HG03108 (cell line): ENCODE measurements at regions not wholly inside any gene's neighbourhood (a gene's known extent, or its start where the extent isn't known, plus 50 kb on each side); places are given as distances from the start of the nearest gene placed in this dataset.
A peak's percentile ranks its signal among the peaks of the same experiment; 100 is the strongest.
"Not testable (repeated sequence)": the region's sequence is repeated elsewhere in the genome, so short reads cannot be mapped to it uniquely, and the experiment has no call there.

Experiments
- ATAC-seq: cut with Tn5 transposase; IDR thresholded peaks from one replicate; pipeline ENCODE4 v1.9.1; 2021; ENCODE audit warnings: moderate library complexity; ENCODE audit not compliant: unreplicated experiment

- no peak for ATAC-seq
These were observed 50.9 kb upstream of the PDE1A start for GRCh38 chr2:182477774-182478173.

DNA sequence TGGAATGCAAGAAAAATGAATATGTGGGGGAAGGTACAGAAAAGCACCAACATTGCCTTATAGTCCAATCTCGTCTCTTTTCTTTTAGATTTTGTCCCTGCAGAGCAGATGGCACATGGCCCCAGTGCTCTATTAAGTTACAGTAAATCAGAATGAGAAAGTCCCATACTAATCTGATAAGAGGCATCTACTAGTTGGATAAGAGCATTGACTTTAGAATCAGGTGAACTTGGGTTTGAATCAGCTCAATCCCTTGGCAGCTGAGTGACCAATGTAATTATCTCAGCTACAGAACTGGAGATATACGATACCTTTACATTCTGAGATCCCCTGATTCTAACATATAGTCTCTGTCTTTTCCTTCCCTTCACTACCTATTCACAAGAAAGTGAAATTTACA, 54.8 kb upstream of the PDE1A start:
- no peak for ATAC-seq

DNA sequence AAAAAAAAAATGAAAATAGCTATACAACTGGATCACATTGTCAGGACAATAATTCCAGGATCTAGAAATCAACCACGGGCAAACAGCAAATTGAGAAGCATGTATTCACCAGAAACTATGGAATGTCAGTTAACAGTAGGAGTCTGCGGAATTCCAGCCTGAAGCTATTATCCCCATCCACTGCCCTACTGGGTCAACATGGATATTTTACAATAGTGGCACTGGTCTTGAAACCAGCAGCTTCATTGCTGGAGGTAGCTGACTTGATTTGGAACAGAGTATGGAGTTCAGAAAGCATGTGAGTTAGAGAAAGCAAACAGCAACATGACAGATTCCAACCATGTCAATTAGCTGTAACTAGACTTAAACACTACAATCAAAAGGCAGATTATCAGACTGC, 55.7 kb upstream of the PDE1A start:
- no peak for ATAC-seq

- ATAC-seq, result no peak
These were observed 69.8 kb upstream of the PDE1A start for GRCh38 chr2:182496596-182496995.

GRCh38 chr2:182499706-182500470, 73.1 kb upstream of the PDE1A start:
- no peak for ATAC-seq

GRCh38 chr2:182503886-182504285, 77.0 kb upstream of the PDE1A start:
- ATAC-seq, result no peak

- no peak for ATAC-seq
These were observed 78.1 kb upstream of the PDE1A start for GRCh38 chr2:182504903-182505302.

DNA sequence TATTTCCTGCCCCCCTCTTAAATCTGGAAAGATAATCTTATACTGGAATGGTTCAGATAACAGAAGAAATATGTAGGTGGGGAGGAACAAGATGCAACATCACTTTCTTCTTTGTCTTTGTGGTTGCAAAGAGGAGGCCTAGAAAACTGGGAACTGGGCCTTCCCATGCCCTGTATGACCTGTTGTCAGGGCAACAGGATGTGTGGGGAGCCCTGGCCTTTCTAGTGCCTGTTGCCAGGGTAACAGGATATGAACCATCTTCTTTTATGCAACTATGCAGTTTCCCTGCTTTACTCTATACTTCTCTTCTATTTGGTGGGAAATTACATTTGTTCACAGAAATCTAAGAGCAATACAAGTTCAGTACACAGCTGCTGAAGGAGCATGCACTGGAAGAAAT, 79.8 kb upstream of the PDE1A start:
- ATAC-seq, result no peak

GRCh38 chr2:182508583-182508982, 81.7 kb upstream of the PDE1A start:
- not testable (repeated sequence) for ATAC-seq

- no peak for ATAC-seq
These were observed 82.4 kb upstream of the PDE1A start for GRCh38 chr2:182509216-182509615.

GRCh38 chr2:182521453-182522404, 94.9 kb upstream of the PDE1A start:
- no peak for ATAC-seq

DNA sequence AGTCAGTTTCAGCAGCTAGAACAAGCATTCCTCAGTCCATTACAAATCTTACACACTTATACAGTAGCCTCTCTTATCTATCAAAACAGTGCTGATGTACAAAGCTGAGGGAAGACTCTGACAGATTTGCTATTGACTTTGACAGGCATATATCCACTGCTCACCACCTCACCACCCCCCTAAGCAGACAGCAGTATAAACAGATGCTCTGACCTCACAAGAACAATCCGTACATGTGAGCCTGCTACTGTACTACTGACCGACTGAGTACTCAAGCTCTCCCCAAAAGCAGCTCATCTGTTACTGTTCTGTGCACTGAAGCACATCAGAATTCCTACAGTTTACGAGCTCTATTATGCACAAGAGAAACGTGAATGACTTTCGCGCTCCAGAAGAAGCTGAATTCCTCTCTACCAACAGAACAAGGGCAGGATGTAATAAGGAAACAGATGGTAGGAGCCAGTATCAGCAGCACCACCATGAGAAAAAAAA, 95.6 kb upstream of the PDE1A start:
- no peak for ATAC-seq

DNA sequence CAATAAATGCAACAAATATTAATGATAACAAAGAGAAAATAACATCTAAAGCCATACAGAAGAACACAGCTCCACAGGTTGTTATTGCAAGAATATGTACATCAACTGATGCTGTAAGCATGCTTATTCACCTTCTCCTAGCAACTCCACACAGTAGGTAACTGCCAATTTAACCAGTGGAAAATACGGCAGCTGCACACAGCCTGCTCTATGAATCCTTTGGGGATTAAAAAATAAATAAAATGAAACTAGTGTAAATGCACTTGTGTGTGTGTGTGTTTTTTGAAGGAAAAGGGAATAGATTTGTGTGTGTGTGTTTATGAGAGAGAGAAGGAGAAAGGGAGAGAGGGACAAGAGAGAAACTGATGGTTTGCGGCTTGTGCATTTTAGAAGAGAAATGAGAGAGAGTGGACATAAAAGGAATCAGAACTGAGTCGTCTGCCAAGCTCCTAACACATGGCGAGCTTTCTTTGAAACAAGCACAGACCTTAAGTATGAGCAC, 96.2 kb upstream of the PDE1A start:
- no peak for ATAC-seq

DNA sequence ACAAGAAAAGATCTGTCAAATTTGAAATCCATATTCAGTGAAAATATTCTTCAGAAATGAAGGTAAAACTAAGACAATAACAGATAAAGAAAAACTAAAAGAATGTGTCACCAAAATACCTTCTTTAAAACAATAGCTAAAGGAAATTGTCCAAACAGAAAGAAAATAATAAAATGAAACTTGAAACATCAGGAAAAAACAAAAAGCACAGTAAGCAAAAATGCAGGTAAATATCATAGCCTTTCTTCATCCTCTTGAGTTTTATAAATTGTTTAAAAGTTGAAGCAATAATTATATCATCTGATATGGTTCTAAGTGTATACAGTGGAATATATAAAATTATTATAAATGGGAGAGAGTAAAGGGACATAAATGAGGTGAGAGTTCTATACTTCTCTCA, 103.8 kb upstream of the PDE1A start:
- ATAC-seq, result no peak

GRCh38 chr2:182540252-182540651, 113.4 kb upstream of the PDE1A start:
- ATAC-seq, result no peak

GRCh38 chr2:182541268-182541667, 114.4 kb upstream of the PDE1A start:
- peak; percentile 77 for ATAC-seq

DNA sequence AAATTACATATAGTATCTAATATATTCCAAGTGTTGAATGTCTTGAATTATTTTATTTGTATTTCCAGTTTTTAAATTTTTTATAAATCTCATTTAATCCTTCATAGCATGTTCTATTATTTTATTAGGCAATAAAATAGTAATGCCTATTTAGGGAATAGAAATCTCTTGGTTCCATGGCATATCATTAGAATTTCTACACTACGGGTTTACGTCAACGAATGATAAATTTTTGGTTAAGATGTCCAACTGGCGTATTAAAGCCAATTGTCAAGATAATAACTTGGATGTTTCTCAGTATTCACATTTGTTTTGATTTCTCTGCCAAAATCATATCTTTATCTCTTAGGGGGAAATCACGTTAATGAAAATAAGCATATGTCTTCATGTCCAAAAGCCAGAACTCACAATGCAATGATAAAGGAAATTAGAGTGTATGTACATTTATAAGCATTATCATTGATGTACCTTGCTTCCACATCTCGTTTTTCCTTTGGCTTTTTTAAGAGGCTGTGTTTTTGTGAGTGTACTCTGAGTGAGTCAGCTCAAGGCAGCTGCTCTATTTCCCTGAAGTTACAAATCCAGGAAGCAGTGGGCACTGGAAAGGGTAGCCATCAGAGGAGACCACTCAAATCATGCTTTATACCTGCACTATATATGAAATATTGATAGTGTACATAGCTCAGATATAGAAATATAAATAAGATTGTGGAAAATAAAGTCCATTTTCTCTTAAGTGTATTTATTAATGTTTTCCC, 115.8 kb upstream of the PDE1A start:
- ATAC-seq, result no peak

- no peak for ATAC-seq
These were observed 117.1 kb upstream of the PDE1A start for GRCh38 chr2:182543741-182544525.

DNA sequence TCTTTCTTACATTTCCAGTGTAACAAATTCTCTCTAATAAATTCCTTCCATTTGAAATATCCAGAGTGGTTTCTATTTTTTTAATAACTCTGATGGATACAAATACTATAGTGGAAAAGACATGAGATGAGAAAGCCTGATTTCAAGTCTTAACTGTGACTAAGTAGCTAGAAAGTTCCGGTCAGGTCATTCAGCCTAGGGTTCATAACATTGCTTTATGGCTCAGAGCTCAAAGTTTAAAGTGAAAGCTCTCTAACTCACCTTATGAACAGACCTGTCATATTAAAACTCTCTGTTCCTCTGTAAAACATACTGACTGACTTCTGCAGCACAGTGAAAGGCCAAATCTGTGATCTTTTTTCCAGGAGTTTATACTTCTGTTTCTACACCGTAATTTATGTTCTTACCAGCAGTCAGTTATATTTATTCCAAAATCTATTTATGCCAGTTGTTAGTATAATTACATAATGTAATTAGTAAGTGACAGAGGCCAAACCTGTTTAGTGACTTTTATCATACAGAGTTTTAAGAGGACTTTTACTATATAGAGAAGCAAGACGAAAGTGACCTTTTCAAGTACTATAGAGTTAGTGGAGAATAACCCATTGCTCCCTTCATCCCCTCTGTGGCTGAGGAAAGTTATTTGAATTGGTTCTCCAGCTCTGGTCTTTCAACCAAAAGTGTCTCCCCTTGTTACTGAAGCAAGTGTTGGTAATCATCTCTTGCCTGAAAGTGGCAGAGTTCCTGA, 118.8 kb upstream of the PDE1A start:
- peak; percentile 65 for ATAC-seq
